ELF-1 (cell line): ENCODE measurements at regions not wholly inside any gene's neighbourhood (a gene's known extent, or its start where the extent isn't known, plus 50 kb on each side); places are given as distances from the start of the nearest gene placed in this dataset.
A peak's percentile ranks its signal among the peaks of the same experiment; 100 is the strongest.

Experiments
- DNase-seq: peaks from one replicate; pipeline ENCODE4 v3.0.0-alpha.2; 2016; ENCODE audit warnings: low read depth, low spot score

- no peak for DNase-seq
These were observed 199.5 kb upstream of the TPRG1 start for GRCh38 chr3:188972310-188972709.

- no peak for DNase-seq
These were observed 196.7 kb upstream of the TPRG1 start for GRCh38 chr3:188974856-188975599.

- DNase-seq: no peak
These were observed 196.0 kb upstream of the TPRG1 start for GRCh38 chr3:188975600-188976314.

DNA sequence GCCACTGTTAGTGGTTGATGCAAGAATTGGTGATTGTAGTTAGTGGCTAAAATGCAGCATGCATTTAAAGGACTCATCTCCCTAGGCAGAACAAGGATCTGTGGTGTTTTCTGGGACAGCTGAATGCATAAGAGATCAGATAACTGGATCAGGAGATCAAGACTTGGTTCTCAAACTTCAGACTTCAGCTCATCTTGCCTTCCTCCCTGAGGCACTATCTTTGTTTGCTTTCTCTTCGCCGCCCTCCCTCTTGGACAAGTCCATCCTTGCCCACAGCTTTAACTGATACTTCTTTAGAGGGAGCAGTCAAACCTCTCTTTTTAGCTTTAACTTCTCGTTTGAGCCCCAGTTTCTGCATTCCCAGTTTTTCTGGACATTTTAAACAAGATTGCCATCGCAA is 195.4 kb upstream of the TPRG1 start:
- DNase-seq: no peak

- no peak for DNase-seq
These were observed 193.2 kb upstream of the TPRG1 start for GRCh38 chr3:188978421-188979171.

DNA sequence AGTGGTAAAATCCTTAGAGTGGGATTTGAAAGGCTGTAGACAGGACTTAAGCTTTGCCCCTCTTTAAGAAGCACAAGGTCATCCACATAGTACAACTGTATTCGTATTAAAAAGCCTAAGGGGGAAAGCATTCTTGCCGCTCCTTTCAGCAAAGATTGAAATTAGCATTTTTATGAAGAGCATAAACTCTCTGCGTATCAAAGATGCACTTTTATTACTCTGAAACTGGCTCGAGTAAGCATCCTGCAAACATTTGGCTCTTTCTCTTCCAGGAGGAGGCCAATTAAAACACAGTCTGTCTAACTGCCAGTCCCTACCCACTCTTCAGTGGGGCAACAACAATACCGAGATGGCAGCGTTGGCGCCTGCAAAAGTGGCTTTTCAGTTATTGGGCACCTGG is 192.5 kb upstream of the TPRG1 start:
- no peak for DNase-seq

DNA sequence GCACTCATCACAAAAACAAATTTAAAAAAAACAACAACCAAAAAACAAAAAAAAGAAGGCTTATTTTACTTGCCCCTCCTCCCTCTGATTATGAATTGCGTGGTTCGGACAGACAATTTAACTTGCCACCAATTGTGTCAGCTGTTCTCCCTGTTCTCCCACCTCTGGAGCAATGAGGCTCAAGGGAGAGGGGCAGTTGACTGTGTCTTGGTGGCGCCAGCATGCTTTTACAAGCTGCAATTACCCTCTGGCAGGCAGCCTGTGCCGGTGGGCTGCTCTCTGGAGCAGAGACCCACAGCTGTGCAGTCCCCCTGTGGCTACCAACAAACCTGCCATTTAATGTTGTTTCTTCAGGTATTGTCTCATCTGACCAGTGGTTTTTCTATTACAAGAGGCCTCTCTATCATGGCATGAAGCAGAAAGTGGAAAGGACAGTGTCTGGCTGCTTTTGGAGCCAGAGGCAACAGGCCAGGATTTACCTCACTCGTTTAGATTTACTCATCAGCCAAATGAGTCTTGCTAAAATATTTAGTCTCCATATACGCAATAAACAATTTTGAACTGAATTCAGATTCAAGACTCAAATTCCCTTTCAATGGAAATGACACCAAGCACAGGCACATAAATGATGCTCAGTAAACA is 192.0 kb upstream of the TPRG1 start:
- peak; percentile 13 for DNase-seq

DNA sequence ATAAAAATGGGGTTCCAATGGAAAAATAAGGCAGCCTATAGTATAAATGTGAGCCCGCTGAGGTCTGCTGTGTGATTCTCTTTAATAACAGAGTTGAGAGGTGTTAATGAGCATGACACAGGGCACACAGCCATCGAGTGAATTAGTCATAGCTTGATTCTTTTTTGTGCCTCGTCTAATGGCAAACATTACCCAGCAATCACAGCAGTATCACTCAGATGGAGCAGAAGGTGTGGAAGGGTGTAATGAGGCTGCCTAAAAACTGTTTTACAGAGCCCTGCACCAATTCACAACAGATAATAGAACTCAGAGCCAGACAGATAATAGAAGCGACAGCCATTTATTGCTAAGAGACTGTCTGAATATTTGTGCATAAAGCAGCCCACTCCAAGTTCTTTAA is 178.6 kb upstream of the TPRG1 start:
- DNase-seq: no peak

GRCh38 chr3:189001559-189001958 is 170.2 kb upstream of the TPRG1 start:
- no peak for DNase-seq

DNA sequence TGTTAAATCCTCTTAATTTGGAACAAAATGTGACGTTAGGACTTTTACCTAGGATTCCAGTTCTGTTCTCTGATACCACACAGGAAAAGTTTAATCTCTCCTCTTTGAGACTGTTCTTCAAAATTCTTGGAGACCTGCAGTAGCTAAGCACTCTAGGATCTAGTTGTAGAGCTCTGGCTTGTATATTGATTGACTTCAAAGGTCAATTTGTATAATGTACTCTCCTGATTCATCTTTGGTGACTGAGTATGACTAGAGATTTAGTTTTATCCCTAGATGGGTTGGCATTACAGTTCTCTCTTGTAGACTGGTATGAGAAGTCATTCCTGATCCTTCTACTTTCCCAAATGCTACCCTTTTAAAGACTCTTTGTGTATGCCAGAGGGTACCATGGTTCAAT is 168.4 kb upstream of the TPRG1 start:
- DNase-seq: no peak

GRCh38 chr3:189013224-189013888 is 158.4 kb upstream of the TPRG1 start:
- no peak for DNase-seq

GRCh38 chr3:189014526-189014925 is 157.2 kb upstream of the TPRG1 start:
- no peak for DNase-seq

- peak; percentile 72 for DNase-seq
These were observed 148.9 kb upstream of the TPRG1 start for GRCh38 chr3:189022576-189023466.

DNA sequence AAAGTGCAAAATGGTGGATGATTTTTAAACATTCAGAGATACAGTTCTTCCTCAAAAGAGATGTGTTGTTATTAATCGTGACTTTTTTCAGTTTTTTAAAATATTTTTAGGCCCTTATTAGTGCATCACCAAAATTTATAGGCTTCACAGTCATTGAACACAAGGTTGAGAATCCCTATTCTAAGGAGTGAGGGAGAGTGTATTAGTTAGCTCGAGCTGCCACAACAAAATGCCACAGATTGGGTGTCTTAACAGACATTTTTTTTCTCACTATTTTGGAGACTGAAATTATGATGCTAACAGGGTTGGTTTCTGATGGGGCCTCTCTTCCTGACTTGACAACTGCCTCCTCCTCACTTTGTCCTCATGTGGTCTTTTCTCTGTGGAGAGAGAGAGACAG is 145.9 kb upstream of the TPRG1 start:
- DNase-seq: no peak

DNA sequence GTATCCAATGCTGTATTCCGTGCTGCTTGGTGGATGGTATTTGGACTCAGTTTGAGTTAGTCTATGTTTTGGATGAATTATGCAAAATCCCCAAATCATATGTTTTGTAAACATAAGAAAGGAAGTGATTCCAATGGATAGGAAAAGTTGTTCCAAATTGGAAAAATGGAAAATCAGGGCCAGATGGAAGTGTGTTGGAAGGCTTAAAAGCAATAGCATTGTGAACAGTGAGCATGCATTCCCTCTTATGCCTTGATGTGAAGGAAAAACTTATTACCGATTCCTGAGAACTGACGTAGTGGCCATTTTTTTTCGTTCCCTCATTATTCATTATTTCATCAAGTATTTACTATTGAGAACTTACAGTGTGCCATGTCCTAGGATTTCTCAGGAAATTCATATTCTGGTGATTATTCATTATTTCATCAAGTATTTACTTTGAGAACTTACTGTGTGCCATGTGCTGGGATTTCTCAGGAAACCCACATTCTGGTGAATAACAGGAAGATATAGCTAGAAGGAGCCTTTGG is 144.1 kb upstream of the TPRG1 start:
- no peak for DNase-seq

- no peak for DNase-seq
These were observed 132.7 kb upstream of the TPRG1 start for GRCh38 chr3:189038773-189039745.

DNA sequence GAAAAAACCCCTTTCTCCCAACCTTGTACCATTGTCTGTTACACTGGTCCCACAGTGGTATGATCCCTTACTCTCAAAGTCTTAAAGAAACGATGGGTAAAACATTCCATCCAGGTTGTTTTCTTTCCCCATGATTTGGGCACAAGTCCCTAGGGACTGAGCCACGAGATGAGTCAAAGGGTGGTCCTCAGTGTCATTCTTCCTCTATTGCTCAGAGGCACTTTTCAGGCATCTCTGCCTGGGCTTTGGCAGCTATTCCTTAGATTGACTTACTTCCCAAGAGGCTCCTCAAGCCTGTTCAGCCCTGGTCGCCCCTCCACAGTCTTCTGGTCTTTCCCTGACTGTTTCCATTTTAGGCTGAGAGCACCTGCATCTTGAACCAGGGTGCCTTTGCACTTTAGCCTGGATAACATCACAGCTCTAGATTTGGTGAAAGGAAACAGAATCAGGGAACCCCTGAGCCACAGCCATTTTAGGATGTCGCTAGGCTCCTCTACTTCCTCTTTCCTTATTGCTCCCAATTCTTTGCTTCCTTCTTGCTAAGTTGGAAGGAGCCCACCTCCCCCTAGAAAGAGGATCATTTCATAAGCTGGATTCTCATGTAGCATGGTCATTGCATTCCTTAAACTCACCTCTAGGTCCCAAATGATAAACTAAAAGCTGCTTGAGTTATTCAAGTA is 131.0 kb upstream of the TPRG1 start:
- DNase-seq: no peak

DNA sequence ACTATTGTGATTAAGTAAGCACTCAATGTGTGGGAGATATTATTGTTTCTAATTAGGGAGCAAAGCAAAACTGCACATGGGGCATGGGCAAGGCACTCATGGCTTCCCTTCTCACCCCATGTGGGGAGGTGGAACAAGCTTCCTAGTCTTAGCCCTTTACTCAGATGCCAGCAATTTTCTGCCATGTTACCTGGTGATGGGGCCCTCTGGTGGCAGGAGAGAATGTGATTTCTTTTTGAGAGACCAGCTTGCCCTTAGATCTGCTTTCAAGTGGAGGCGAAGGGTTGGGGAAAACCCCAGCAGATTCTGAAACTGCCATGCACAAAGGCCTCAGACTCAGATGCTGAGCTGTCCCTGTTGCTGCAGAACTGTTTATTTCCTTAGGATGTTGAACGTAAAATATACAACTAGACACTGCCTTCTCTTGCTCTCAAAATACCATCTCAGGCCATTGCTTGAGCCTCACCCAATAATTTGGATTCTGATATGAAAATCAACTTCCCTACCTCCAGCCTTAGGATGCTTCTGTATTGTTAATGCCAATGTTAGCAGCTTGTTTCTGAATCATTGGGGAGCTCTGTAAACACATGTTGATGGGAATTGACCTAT is 130.2 kb upstream of the TPRG1 start:
- peak; percentile 67 for DNase-seq
